Kidney (tissue), 13 donors: ENCODE measurements at regions not wholly inside any gene's neighbourhood (a gene's known extent, or its start where the extent isn't known, plus 50 kb on each side); places are given as distances from the start of the nearest gene placed in this dataset.
A peak's percentile ranks its signal among the peaks of the same experiment; 100 is the strongest.

Experiments used
- DNase-seq, 5 donors: peaks; one replicate each; pipeline ENCODE4 v3.0.0-alpha.2; 2013 to 2020
- FAIRE-seq: peaks from 2 replicates; lab custom pipeline; 2012; peaks lifted over from hg19 to GRCh38; lab: Jason Lieb, UNC
- H3K27ac ChIP-seq, 2 donors: one replicate each; pipeline ENCODE4 v1.7.0; 2013; ENCODE audit warnings: low read depth in 2 of 2, low read length in 2 of 2, inconsistent platforms in 1 of 2
- H3K27me3 ChIP-seq: one replicate; pipeline ENCODE4 v1.7.1; 2013; ENCODE audit warnings: low read length, inconsistent platforms; ENCODE audit not compliant: control insufficient read depth, insufficient read depth
- H3K36me3 ChIP-seq, 3 donors: one replicate each; pipeline versions ENCODE4 v1.7.0 to v1.7.1; 2013; ENCODE audit warnings: low read length in 3 of 3, control low read depth in 1 of 3, inconsistent platforms in 1 of 3; ENCODE audit not compliant: insufficient read depth in 3 of 3, control insufficient read depth in 2 of 3
- H3K4me1 ChIP-seq, 3 donors: one replicate each; pipeline versions ENCODE4 v1.7.0 to v1.7.1; 2013; ENCODE audit warnings: low read length in 3 of 3, inconsistent platforms in 1 of 3, low read depth in 1 of 3; ENCODE audit not compliant: control insufficient read depth in 2 of 3, insufficient read depth in 2 of 3
- H3K4me3 ChIP-seq, 3 donors: one replicate each; pipeline versions ENCODE4 v1.7.0 to v1.8.1; 2013; ENCODE audit warnings: low read length in 3 of 3, control low read depth in 1 of 3, inconsistent platforms in 1 of 3
- H3K9ac ChIP-seq, 3 donors: one replicate each; pipeline versions ENCODE4 v1.7.0 to v1.7.1; 2013; ENCODE audit warnings: low read length in 3 of 3, control low read depth in 1 of 3, inconsistent platforms in 1 of 3
- H3K9me3 ChIP-seq, 3 donors: one replicate each; pipeline versions ENCODE4 v1.7.0 to v1.7.1; 2013; ENCODE audit warnings: low read length in 3 of 3, control low read depth in 1 of 3, inconsistent platforms in 1 of 3; ENCODE audit not compliant: control insufficient read depth in 2 of 3, insufficient read depth in 1 of 3
- CTCF ChIP-seq: IDR thresholded peaks from 3 replicates; pipeline ENCODE4 v1.5.1; 2012; ENCODE audit warnings: mild to moderate bottlenecking, moderate library complexity, borderline replicate concordance; ENCODE audit not compliant: insufficient read depth; ENCODE audit errors: extremely low read depth
- intact Hi-C: fragments of 100-400 bp; cut with DNase I; formaldehyde crosslinking; loops from one replicate; pipeline ENCODE4 v1.11.1; 2022
- donor health status: control.
- donor health status: control.
- donor health status: control.
- donor health status: control.
- donor health status: control.
- donor health status: DM: yes; HTN: yes; CAD: no.
- donor health status: Normal renal cell carcinoma (clear cell type).

- Histone ChIP-seq H3K36me3 (no peaks in the 10 kb centered on the region), H3K9ac (no peak overlapping the region), H3K9me3 (peaks cover 0 to 11% (median 0%) of the 10 kb centered on the region in 3 donors), H3K4me3 (no peak overlapping the region), H3K27ac (no peak overlapping the region), H3K27me3 (no peaks in the 10 kb centered on the region), H3K4me1 (no peaks in the 10 kb centered on the region)
- intact Hi-C loops, result loop anchor here (10.0 kb wide), 1 partner anchor 85 kb away; no protein-coding TSS in a partner anchor
- TF ChIP-seq CTCF, result no peak
- FAIRE-seq, result no peak
- DNase-seq, result peak in 1 of 5 donors; percentile 11
Measured at GRCh38 chr16:11429823-11430222, 84.6 kb downstream of the RMI2 start.

- Histone ChIP-seq H3K4me3 (no peak overlapping the region), H3K9me3 (peaks cover 0 to 11% (median 0%) of the 10 kb centered on the region in 3 donors), H3K27me3 (no peaks in the 10 kb centered on the region), H3K9ac (no peak overlapping the region), H3K4me1 (no peaks in the 10 kb centered on the region), H3K36me3 (no peaks in the 10 kb centered on the region), H3K27ac (no peak overlapping the region)
- DNase-seq (no peak), FAIRE-seq (no peak)
- intact Hi-C loops, result no loop called here
- TF ChIP-seq CTCF, result no peak
Measured at GRCh38 chr16:11430601-11431317, 85.5 kb downstream of the RMI2 start.

GRCh38 chr16:11431915-11432465, 86.7 kb downstream of the RMI2 start:
- TF ChIP-seq CTCF, result no peak
- no peaks in the 10 kb centered on the region for H3K27me3 ChIP-seq
- no peaks in the 10 kb centered on the region for H3K4me1 ChIP-seq
- FAIRE-seq (no peak), DNase-seq (no peak)
- no peak overlapping the region for H3K9ac ChIP-seq
- no peak overlapping the region for H3K27ac ChIP-seq
- H3K36me3 ChIP-seq, result no peaks in the 10 kb centered on the region
- H3K9me3 ChIP-seq, result peaks cover 0 to 11% (median 0%) of the 10 kb centered on the region in 3 donors
- H3K4me3 ChIP-seq, result no peak overlapping the region
- intact Hi-C loops, result no loop called here
